PFSK-1 (cell line): ENCODE measurements at regions not wholly inside any gene's neighbourhood (a gene's known extent, or its start where the extent isn't known, plus 50 kb on each side); places are given as distances from the start of the nearest gene placed in this dataset.

Experiments used
- FOXP2 ChIP-seq: optimal IDR thresholded peaks from 2 replicates; pipeline ENCODE3; 2011; ENCODE audit warnings: borderline replicate concordance, control low read depth, inconsistent platforms; ENCODE audit not compliant: insufficient read depth; ENCODE audit errors: extremely low read length, extremely low read depth
- POLR2AphosphoS5 ChIP-seq: IDR thresholded peaks from 2 replicates; pipeline ENCODE4 v1.6.1; 2012; ENCODE audit warnings: low read depth, mild to moderate bottlenecking, control low read depth, low read length, moderate library complexity
- REST ChIP-seq, 2 experiments: IDR thresholded peaks; 2 replicates each; pipeline versions ENCODE4 v1.6.1 to v1.8.0; 2011 to 2012; ENCODE audit warnings: low read depth in 2 of 2, low read length in 2 of 2, control low read depth in 1 of 2, inconsistent platforms in 1 of 2, mild to moderate bottlenecking in 1 of 2, moderate library complexity in 1 of 2; ENCODE audit not compliant: insufficient read depth in 1 of 2
- SIN3A ChIP-seq: IDR thresholded peaks from 2 replicates; pipeline ENCODE4 v1.6.1; 2012; ENCODE audit warnings: mild to moderate bottlenecking, low read length, moderate library complexity, borderline replicate concordance; ENCODE audit not compliant: insufficient read depth
- TAF1 ChIP-seq: IDR thresholded peaks from 2 replicates; pipeline ENCODE4 v1.6.1; 2012; ENCODE audit warnings: low read length, control low read depth, borderline replicate concordance; ENCODE audit not compliant: insufficient read depth

DNA sequence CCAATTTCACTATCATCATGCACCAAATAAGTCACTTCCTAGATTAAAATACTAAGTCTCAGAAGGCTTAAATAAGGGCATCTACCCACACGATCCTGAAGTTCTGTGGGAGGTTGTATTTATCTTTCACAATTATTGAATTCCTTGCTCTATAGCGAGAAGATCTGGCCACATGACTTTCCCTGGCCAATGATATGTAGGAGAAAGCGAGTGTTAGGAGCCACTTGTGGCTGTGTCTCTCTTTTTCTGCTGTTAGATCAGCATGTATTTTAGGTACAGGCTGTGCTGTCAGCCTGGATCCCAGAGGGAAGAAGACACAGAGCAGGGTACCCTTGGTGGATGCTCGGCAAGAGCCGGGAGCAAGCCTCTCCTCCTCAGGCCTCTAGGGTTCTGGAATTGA lies 131.3 kb upstream of the DPP6 start:
- TF ChIP-seq FOXP2, result no peak
- no peak for TF ChIP-seq REST (IDR thresholded peaks at IDR 0.05; ENCODE audit: insufficient read depth in 1 of 2, low read depth in 2 of 2, low read length in 2 of 2)
- no peak for TF ChIP-seq POLR2AphosphoS5
- TF ChIP-seq TAF1, result no peak
- TF ChIP-seq SIN3A, result no peak

DNA sequence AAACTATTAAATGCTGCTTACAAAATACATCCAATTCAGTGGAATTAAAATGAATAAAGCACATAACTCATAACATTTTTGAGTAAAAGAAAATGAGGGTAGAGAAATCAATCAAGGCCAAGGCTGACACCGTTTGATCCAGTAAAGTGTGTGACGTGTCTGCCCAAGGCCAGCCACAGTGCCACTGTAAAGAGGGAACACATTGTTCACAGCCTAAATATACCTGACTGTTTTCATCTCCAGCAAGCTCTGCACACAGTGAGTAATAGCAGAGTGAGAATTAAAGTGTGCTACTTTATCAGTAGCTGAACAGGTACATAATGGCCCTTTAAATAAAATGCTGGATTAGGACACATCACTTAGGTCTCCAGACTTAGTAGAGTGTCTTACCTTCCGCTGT lies 130.8 kb upstream of the DPP6 start:
- TF ChIP-seq POLR2AphosphoS5 (no peak), REST (IDR thresholded peaks at IDR 0.05; ENCODE audit: insufficient read depth in 1 of 2, low read depth in 2 of 2, low read length in 2 of 2) (no peak), SIN3A (no peak), FOXP2 (no peak), TAF1 (no peak)

DNA sequence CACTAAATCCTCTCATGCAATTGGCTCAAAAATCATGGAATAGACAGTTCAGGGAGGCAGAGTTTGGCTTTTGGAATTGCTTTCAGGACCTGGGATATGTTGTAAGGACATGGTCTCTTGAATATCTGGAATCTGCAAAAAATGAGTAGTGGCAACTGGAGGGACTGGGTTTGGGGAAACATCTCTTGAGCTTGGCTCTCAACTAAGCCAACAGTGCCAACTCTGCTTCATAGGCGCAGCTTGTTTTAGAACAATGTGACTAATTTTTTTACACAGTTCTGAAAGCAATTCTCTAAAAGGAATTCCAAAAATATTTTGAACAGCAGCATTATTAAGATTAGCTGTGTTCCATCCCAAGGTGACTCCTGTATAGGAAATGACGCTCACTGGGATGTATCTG lies 121.5 kb upstream of the DPP6 start:
- no peak for TF ChIP-seq POLR2AphosphoS5
- TF ChIP-seq TAF1, result no peak
- no peak for TF ChIP-seq SIN3A
- no peak for TF ChIP-seq REST (IDR thresholded peaks at IDR 0.05; ENCODE audit: insufficient read depth in 1 of 2, low read depth in 2 of 2, low read length in 2 of 2)
- TF ChIP-seq FOXP2, result no peak

GRCh38 chr7:153934048-153934447 lies 118.2 kb upstream of the DPP6 start:
- TF ChIP-seq SIN3A, result no peak
- TF ChIP-seq REST (IDR thresholded peaks at IDR 0.05; ENCODE audit: insufficient read depth in 1 of 2, low read depth in 2 of 2, low read length in 2 of 2), result no peak
- TF ChIP-seq POLR2AphosphoS5, result no peak
- no peak for TF ChIP-seq FOXP2
- TF ChIP-seq TAF1, result no peak

DNA sequence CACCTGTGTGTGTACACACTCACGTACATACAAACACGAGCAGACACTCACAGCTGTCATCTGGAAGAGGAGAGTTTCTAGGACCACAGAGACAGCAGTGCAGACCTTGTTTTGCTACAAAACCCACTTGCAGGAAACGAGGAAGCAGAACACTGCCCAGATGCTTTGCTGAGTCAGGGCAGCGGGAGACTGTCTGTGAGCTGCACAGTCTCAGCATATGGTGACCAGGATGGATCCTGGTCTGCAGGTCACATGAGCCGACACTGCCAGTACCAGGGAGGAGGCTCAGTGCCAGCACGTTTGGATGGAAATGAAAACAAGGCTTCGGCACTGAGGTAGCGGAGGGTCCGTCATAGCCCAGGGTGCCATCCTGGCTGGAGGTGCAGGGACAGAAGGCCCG lies 117.6 kb upstream of the DPP6 start:
- TF ChIP-seq POLR2AphosphoS5, result no peak
- no peak for TF ChIP-seq FOXP2
- no peak for TF ChIP-seq TAF1
- no peak for TF ChIP-seq REST (IDR thresholded peaks at IDR 0.05; ENCODE audit: insufficient read depth in 1 of 2, low read depth in 2 of 2, low read length in 2 of 2)
